HFF-Myc (cell line): ENCODE measurements at regions not wholly inside any gene's neighbourhood (a gene's known extent, or its start where the extent isn't known, plus 50 kb on each side); places are given as distances from the start of the nearest gene placed in this dataset.

Source experiments
- DNase-seq: peaks from one replicate; pipeline ENCODE4 v3.0.0-alpha.2; 2011; ENCODE audit warnings: low read depth; ENCODE audit errors: extremely low read depth
- H3K4me3 ChIP-seq: replicated peaks from 2 replicates; pipeline ENCODE4 v1.5.1; 2011; ENCODE audit warnings: low read depth, mild to moderate bottlenecking, control low read depth, low read length
- TF ChIP-seq, protein P1 (sequence below): IDR thresholded peaks from 2 replicates; pipeline ENCODE4 v1.5.1; 2012; ENCODE audit warnings: mild to moderate bottlenecking, low read depth, low read length, control low read depth; ENCODE audit errors: missing control alignments

DNA sequence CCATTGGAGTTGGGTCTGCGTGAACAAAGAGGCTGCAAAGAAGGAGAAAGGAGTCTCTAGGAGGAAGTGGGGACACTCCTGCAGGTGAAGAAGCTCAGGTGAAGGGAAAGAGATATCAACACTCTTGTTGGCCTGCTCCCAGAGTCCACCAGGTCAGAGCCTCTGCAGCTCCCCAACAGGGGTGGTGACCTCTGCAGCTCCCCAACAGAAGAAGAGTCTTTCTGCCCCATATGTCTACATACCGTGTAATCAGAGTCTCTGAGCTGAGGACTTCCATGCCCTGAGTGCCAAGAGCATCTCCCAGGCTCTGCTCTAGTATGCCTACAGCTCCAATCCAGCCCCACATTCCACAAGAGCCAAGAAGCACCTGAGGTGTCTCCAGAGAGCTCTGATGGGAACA, 67.4 kb upstream of the TRPC7 start:
- TF ChIP-seq, protein P1, sequence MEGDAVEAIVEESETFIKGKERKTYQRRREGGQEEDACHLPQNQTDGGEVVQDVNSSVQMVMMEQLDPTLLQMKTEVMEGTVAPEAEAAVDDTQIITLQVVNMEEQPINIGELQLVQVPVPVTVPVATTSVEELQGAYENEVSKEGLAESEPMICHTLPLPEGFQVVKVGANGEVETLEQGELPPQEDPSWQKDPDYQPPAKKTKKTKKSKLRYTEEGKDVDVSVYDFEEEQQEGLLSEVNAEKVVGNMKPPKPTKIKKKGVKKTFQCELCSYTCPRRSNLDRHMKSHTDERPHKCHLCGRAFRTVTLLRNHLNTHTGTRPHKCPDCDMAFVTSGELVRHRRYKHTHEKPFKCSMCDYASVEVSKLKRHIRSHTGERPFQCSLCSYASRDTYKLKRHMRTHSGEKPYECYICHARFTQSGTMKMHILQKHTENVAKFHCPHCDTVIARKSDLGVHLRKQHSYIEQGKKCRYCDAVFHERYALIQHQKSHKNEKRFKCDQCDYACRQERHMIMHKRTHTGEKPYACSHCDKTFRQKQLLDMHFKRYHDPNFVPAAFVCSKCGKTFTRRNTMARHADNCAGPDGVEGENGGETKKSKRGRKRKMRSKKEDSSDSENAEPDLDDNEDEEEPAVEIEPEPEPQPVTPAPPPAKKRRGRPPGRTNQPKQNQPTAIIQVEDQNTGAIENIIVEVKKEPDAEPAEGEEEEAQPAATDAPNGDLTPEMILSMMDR: no peak
- H3K4me3 ChIP-seq: no peak overlapping the region
- no peak for DNase-seq

DNA sequence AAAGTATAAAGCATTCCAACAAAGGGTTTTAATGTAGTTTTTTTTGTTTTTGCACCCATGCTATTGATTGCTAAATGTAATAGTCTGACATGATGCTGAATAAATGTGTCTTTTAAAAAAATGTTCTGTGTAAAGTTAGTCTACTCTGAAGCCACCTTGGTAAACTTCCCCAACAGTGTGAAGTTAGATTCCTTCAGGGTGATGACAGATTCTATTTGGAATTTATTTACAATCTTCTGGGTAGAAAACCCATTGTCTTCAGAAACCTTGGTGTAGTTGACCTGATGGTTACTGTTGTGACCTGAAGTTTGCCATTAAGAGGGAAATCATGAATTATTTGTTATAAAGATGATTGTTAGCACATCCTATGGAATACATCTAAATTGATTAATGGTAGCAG, 64.7 kb upstream of the TRPC7 start:
- TF ChIP-seq, protein P1: no peak
- H3K4me3 ChIP-seq: no peak overlapping the region
- no peak for DNase-seq

DNA sequence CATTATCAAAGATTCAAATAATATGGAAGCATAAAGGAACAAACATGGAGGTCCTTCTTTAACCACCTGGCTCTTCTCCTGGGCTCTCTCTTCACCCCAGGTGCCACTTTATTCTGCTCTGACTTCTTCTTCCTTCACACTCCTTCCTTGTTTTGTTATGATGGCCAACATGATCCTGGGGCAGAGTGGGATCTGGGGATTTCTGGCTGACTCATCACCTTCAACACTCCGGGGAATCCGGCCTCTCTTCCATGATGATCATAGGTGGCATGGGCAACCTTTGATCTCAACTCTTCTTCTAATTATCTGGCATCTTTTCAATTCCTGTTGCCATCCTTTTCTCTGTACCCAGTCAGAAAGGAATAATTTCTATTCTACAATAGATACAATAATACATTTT, 62.1 kb upstream of the TRPC7 start:
- H3K4me3 ChIP-seq: no peak overlapping the region
- DNase-seq: no peak
- TF ChIP-seq, protein P1: no peak

DNA sequence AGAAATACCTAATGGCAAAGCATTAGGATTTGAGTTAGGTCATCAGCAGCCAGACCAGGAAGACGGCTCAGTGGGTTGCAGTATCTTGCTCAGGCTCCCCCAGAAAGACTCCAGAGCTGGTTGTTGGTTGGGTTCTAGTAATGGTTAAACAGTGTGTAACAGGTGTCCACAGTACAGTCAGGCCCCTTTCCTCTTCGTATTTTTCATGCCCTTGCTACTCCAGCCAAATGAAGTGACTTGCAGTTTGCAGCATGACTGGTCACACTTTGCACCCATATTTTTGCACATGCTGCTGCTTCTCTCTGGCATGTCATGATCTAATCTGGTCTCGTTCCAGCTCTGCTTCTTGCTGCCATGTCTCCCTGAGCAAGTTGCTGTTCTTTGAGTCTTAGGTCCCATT, 60.6 kb upstream of the TRPC7 start:
- TF ChIP-seq, protein P1: no peak
- no peak overlapping the region for H3K4me3 ChIP-seq
- DNase-seq: no peak

DNA sequence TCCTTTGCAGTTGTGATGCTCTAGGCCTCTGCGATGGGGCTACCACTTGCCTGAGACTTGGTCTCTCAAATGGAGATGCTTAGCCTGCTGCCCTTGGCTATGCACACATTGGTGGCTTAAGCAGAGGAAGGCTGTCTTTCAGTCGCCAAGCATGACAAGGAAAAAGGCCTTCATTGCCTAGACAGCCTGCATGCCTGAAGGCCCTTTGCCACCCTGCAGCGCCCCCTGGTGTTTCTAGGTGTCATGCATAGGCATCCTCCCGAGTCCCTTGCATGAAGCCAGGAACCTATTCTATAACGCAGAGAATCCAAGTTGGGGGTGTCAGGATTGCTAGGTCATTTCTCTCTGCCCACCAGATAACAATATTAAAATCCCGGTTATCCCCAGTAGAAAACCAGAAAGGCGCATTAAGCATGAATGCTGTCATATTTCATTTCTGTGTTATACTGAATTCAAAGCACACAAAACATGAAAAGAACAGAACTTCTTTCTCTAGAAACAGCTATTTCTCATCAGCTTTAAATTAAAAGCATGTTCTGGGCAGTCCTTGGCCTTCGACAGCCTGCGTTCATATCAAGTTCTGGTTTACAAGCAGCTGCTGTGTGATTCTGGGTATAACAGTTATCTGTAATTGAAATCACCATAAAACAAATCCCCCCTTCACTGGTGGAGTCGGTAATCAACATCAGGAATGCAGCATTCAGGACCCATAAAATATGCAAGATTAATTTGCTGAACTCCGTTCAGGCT, 59.7 kb upstream of the TRPC7 start:
- DNase-seq: peak; percentile 20
- H3K4me3 ChIP-seq: no peak overlapping the region
- TF ChIP-seq, protein P1: peak; percentile 93

DNA sequence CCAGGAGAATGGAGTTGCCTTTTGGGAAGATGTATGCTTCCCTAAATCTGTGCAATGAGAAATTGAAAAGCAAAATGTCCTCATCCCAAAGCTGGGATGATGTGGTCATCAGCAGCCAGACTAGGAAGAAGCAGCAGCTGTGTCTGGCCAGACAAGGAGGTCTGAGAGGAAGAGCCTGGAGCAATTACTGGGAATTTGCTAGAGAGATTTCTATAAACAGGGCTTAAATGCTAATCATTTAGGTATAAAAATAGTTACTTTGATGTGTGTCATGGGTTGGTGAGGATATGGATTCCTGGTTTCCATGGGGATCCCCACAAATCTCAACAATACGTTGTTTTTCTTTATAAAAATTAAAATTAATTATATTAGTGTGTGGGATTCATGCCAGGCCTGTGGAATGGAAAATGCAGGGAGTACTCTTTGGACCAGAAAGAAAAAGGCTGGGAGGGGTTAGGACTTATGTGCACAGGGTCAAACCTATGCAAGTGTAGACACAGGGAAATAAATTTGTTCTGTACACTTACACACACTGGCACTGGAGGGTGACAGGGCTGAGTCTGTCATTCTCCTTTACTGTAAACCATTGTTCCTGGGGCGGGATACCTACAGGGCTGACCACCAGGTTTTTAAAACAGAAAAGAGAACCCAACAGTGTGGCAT, 58.7 kb upstream of the TRPC7 start:
- no peak overlapping the region for H3K4me3 ChIP-seq
- DNase-seq: no peak
- TF ChIP-seq, protein P1: no peak
